Fibroblast of lung (primary cell): ENCODE measurements at regions not wholly inside any gene's neighbourhood (a gene's known extent, or its start where the extent isn't known, plus 50 kb on each side); places are given as distances from the start of the nearest gene placed in this dataset.

Experiments used
- EZH2 ChIP-seq: IDR thresholded peaks from 2 replicates; pipeline ENCODE4 v1.5.1; 2012; ENCODE audit warnings: low read length, control low read depth, mild to moderate bottlenecking; ENCODE audit errors: missing control alignments
- TF ChIP-seq, protein P1 (sequence below), 2 donors: IDR thresholded peaks in 1 of 2; conservative IDR thresholded peaks in 1 of 2; 1 replicate in 1 of 2; 2 replicates in 1 of 2; pipeline ENCODE4 v1.5.1; 2011 to 2012; ENCODE audit warnings: low read length in 2 of 2, control low read depth in 1 of 2, inconsistent platforms in 1 of 2, low read depth in 1 of 2, mild to moderate bottlenecking in 1 of 2

- TF ChIP-seq EZH2: no peak
- TF ChIP-seq, protein P1, sequence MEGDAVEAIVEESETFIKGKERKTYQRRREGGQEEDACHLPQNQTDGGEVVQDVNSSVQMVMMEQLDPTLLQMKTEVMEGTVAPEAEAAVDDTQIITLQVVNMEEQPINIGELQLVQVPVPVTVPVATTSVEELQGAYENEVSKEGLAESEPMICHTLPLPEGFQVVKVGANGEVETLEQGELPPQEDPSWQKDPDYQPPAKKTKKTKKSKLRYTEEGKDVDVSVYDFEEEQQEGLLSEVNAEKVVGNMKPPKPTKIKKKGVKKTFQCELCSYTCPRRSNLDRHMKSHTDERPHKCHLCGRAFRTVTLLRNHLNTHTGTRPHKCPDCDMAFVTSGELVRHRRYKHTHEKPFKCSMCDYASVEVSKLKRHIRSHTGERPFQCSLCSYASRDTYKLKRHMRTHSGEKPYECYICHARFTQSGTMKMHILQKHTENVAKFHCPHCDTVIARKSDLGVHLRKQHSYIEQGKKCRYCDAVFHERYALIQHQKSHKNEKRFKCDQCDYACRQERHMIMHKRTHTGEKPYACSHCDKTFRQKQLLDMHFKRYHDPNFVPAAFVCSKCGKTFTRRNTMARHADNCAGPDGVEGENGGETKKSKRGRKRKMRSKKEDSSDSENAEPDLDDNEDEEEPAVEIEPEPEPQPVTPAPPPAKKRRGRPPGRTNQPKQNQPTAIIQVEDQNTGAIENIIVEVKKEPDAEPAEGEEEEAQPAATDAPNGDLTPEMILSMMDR (conservative IDR thresholded peaks at IDR 0.05 in 1 of 2, IDR thresholded peaks at IDR 0.05 in 1 of 2; ENCODE audit: low read depth in 1 of 2, low read length in 2 of 2): no peak
Observed at GRCh38 chrX:27008486-27008885, 454.7 kb downstream of the PPP4R3C start.
